ENCODE measurements at regions not wholly inside any gene's neighbourhood (a gene's known extent, or its start where the extent isn't known, plus 50 kb on each side); places are given as distances from the start of the nearest gene placed in this dataset.

DNA sequence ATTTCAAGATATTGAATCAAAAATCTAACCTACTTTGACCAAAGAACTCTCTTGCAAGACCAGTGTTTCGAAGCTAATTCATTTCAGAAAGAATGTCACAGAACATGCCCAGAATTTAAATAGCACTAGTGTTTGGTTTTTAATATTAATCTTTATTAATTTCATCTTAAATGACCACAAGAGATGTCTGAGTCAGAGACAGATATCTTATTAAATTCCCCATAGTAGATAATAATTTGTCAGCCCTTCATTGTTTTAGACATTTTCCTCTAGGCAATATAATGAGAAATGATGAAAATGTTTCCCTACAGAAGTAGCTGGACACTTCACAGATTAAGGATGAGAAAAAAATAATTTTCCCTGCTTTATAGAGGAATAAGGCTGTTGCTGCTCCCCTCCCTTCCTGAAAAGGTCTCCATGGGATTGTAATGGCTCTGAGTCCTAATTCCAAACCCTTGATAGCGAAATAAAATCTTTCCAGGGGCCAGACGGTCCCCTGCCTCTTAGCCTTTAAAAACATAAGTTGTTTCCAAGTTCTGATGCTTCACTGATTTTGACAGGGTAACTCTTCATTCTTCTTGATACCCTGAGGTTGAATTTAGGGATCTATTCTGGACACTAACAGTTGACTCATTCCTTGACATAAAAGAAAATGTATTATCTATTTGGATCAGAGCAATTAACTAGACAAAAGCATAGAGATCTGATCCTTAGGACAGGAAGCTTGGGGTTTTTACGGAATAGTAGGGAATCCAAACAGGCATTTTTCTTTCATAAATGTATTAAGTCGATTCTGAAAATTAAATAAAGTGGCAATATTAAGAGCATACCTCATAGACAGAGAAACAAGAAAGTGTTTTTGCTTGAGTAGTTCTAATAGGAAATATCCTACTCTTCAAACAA is 820.8 kb downstream of the BRINP3 start:
- H3K4me1 ChIP-seq, result no peaks in the 10 kb centered on the region
- no peak overlapping the region for H3K4me3 ChIP-seq
- no peak overlapping the region for H3K27ac ChIP-seq
- DNase-seq, result no peak
- TF ChIP-seq, protein P1, sequence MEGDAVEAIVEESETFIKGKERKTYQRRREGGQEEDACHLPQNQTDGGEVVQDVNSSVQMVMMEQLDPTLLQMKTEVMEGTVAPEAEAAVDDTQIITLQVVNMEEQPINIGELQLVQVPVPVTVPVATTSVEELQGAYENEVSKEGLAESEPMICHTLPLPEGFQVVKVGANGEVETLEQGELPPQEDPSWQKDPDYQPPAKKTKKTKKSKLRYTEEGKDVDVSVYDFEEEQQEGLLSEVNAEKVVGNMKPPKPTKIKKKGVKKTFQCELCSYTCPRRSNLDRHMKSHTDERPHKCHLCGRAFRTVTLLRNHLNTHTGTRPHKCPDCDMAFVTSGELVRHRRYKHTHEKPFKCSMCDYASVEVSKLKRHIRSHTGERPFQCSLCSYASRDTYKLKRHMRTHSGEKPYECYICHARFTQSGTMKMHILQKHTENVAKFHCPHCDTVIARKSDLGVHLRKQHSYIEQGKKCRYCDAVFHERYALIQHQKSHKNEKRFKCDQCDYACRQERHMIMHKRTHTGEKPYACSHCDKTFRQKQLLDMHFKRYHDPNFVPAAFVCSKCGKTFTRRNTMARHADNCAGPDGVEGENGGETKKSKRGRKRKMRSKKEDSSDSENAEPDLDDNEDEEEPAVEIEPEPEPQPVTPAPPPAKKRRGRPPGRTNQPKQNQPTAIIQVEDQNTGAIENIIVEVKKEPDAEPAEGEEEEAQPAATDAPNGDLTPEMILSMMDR (IDR thresholded peaks at IDR 0.05 in 8 of 11, conservative IDR thresholded peaks at IDR 0.05 in 3 of 11), result no peak
- TF ChIP-seq POLR2AphosphoS5 (IDR thresholded peaks at IDR 0.05) (no peak), POLR2A (IDR thresholded peaks at IDR 0.05) (no peak)
- intact Hi-C loops (cut with DNase I; ENCODE audit: low total_unique reads), result no loop called here
- 56 to 73% (median 61%) methylated on average over 5 of the region's 5 CpGs for WGBS, 5 donors
- H3K36me3 ChIP-seq, result no peaks in the 10 kb centered on the region
- H3K27me3 ChIP-seq (replicated peaks in 1 of 7), result no peaks in the 10 kb centered on the region
- no peaks in the 10 kb centered on the region for H3K9me3 ChIP-seq

DNA sequence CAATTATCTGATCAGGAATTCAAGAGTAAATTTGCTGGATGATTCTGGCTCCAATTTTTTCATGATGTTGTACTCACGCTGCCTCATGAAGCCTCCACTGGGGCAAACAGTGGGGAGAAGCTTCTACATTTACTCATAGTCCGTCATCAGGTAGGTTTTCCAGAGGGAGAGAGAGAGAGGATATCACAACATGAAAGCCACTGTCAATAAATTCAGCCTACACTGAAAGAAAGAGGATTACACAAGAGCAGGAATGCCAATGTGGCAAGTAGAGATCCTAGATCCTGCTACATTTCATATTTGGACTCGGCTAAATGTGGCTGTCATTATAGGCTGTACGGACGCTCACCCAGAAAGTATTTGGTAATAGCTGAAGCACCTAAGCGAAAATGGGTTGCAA is 819.9 kb downstream of the BRINP3 start:
- TF ChIP-seq POLR2AphosphoS5 (IDR thresholded peaks at IDR 0.05) (no peak), POLR2A (IDR thresholded peaks at IDR 0.05) (no peak)
- TF ChIP-seq, protein P1 (IDR thresholded peaks at IDR 0.05 in 8 of 11, conservative IDR thresholded peaks at IDR 0.05 in 3 of 11), result no peak
- Histone ChIP-seq H3K27me3 (replicated peaks in 1 of 7) (no peaks in the 10 kb centered on the region), H3K36me3 (no peaks in the 10 kb centered on the region), H3K27ac (no peak overlapping the region), H3K4me1 (no peaks in the 10 kb centered on the region), H3K9me3 (no peaks in the 10 kb centered on the region), H3K4me3 (no peak overlapping the region)
- intact Hi-C loops (cut with DNase I; ENCODE audit: low total_unique reads), result no loop called here
- no peak for DNase-seq
- WGBS, 5 donors, result 70 to 85% (median 77%) methylated on average over 6 of the region's 6 CpGs

DNA sequence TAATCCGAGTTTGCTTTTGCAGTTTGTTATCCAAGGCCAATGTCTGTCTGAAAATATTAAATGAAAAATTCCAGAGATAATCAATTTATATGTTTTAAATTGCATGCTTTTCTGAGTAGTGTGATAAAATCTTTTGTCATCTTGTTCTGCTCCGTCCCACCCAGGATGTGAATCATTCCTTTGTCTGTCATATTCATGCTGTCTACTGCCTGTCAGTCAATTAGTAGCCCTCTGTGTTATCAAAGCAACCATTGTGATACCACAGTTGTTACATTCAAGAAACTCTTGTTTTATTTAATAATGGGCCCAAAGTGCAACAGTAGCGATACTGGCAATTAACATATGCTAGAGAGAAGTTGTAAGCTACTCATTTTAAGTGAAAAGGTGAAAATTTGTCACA is 819.3 kb downstream of the BRINP3 start:
- Histone ChIP-seq H3K27me3 (replicated peaks in 1 of 7) (no peaks in the 10 kb centered on the region), H3K4me1 (no peaks in the 10 kb centered on the region), H3K4me3 (no peak overlapping the region), H3K9me3 (no peaks in the 10 kb centered on the region), H3K36me3 (no peaks in the 10 kb centered on the region), H3K27ac (no peak overlapping the region)
- DNase-seq, result no peak
- WGBS, 5 donors, result 42 to 70% (median 51%) methylated on average over 3 of the region's 3 CpGs
- TF ChIP-seq POLR2AphosphoS5 (IDR thresholded peaks at IDR 0.05), result no peak
- TF ChIP-seq, protein P1 (IDR thresholded peaks at IDR 0.05 in 8 of 11, conservative IDR thresholded peaks at IDR 0.05 in 3 of 11), result no peak
- TF ChIP-seq POLR2A (IDR thresholded peaks at IDR 0.05), result no peak
- intact Hi-C loops (cut with DNase I; ENCODE audit: low total_unique reads), result no loop called here

DNA sequence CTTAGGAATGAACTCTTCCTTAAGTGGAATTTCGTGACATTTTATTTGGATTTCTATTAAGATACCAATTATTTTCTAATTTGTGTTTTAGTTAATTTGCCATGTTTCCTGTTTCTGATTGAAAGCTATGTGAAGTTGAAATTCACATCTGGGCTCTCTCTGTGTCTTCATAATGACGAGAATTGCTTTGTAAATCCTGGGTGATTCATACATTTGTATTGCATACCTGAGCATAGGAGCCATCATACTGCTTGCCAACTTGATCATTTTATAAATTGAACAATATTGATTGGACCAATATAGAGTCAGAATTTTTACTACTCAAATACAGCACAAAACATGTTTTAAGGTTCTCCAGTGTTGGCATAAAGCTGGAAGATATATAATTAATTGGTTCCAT is 817.9 kb downstream of the BRINP3 start:
- no peaks in the 10 kb centered on the region for H3K4me1 ChIP-seq
- no peaks in the 10 kb centered on the region for H3K36me3 ChIP-seq
- TF ChIP-seq POLR2AphosphoS5 (IDR thresholded peaks at IDR 0.05) (no peak), POLR2A (IDR thresholded peaks at IDR 0.05) (no peak)
- TF ChIP-seq, protein P1 (IDR thresholded peaks at IDR 0.05 in 8 of 11, conservative IDR thresholded peaks at IDR 0.05 in 3 of 11), result no peak
- WGBS, 5 donors, result 60 to 74% (median 70%) methylated on average over 2 of the region's 2 CpGs
- intact Hi-C loops (cut with DNase I; ENCODE audit: low total_unique reads), result no loop called here
- no peaks in the 10 kb centered on the region for H3K9me3 ChIP-seq
- no peak overlapping the region for H3K4me3 ChIP-seq
- H3K27me3 ChIP-seq (replicated peaks in 1 of 7), result no peaks in the 10 kb centered on the region
- H3K27ac ChIP-seq, result no peak overlapping the region
- no peak for DNase-seq
